Tibial artery (tissue), 4 donors: ENCODE measurements at regions not wholly inside any gene's neighbourhood (a gene's known extent, or its start where the extent isn't known, plus 50 kb on each side); places are given as distances from the start of the nearest gene placed in this dataset.

ENCODE experiments used
- DNase-seq, 2 donors: peaks; one replicate each; pipeline ENCODE4 v3.0.0-alpha.2; 2019
- H3K27ac ChIP-seq, 2 donors: fragments of 200-600 bp; sonication (generic) in 1 of 2; 1 replicate in 1 of 2; 2 replicates in 1 of 2; pipeline ENCODE4 v1.5.1; 2018 to 2019; ENCODE audit warnings: mild to moderate bottlenecking in 1 of 2
- H3K27me3 ChIP-seq, 2 donors: fragments of 200-600 bp; sonication (generic) in 1 of 2; one replicate each; pipeline versions ENCODE4 v1.5.1 to v1.6.0; 2016 to 2019
- H3K36me3 ChIP-seq, 3 donors: fragments of 200-600 bp; sonication (generic) in 2 of 3; one replicate each; pipeline ENCODE4 v1.5.1; 2016 to 2019; ENCODE audit warnings: mild to moderate bottlenecking in 2 of 3
- H3K4me1 ChIP-seq, 4 donors: fragments of 200-600 bp; sonication (generic) in 2 of 4; 1 replicate in 3 of 4; 2 replicates in 1 of 4; pipeline ENCODE4 v1.5.1; 2016 to 2019
- H3K4me3 ChIP-seq, 2 donors: fragments of 200-600 bp; sonication (generic) in 1 of 2; 1 replicate in 1 of 2; 2 replicates in 1 of 2; pipeline ENCODE4 v1.5.1; 2018 to 2019; ENCODE audit warnings: mild to moderate bottlenecking in 2 of 2
- H3K9me3 ChIP-seq, 3 donors: fragments of 200-600 bp; sonication (generic) in 1 of 3; one replicate each; pipeline ENCODE4 v1.5.1; 2016 to 2019
- CTCF ChIP-seq, 2 experiments: fragments of 200-600 bp in 1 of 2; fragments of 450-650 bp in 1 of 2; IDR thresholded peaks; one replicate each; pipeline ENCODE4 v1.5.1; 2017 to 2019; ENCODE audit warnings: antibody characterized with exemption in 2 of 2, mild to moderate bottlenecking in 1 of 2, moderate library complexity in 1 of 2
- intact Hi-C: fragments of 100-400 bp; cut with DNase I; formaldehyde crosslinking; loops from one replicate; pipeline ENCODE4 v1.15.0; 2023; ENCODE audit warnings: low total_unique reads

DNA sequence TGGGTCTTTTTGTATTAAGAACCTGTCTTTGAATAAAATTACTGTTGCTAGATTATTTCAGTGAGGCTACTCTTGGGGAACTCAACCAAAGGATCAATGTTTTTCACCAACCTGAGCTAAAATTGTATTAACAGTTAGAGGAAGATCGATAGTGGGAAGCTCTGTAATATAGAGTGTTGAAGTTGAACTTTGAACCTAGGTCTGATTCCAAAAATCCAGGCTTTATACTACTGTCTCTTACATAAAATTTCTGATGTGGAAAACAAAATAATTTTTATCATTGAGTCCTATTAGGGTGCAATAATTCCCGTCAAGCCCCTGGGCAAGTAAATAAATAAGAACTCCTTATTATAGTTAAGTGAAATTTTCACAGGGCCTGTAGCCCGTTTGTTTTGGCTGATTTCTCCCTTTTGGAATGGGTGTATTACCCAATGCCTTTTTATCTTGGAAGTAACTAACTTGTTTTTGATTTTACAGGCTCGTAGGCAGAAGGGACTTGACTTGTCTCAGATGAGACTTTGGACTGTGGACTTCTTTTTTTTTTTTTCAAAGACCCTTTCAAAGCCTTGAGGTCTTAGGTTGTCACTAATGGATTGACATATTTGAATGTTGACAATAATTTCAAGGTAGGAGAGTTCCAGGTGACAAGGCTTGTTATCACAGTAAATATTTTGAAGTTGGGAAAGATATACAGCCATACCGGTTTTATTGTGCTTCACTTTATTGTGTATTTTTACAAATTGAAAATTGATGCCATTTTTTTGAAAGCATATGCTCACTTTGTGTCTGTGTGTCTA is 276.1 kb downstream of the NFKBIZ start:
- no peaks in the 10 kb centered on the region for H3K27me3 ChIP-seq
- H3K27ac ChIP-seq = peak overlapping the region; percentile 62 to 63
- no peak for TF ChIP-seq CTCF (IDR thresholded peaks at IDR 0.05)
- intact Hi-C loops = no loop called here
- peaks cover 0 to 17% (median 0%) of the 10 kb centered on the region in 3 donors for H3K9me3 ChIP-seq
- peaks cover 0 to 46% (median 17%) of the 10 kb centered on the region in 4 donors for H3K4me1 ChIP-seq
- no peak overlapping the region for H3K4me3 ChIP-seq
- H3K36me3 ChIP-seq = no peaks in the 10 kb centered on the region
- DNase-seq = peak in 1 of 2 donors; percentile 28

DNA sequence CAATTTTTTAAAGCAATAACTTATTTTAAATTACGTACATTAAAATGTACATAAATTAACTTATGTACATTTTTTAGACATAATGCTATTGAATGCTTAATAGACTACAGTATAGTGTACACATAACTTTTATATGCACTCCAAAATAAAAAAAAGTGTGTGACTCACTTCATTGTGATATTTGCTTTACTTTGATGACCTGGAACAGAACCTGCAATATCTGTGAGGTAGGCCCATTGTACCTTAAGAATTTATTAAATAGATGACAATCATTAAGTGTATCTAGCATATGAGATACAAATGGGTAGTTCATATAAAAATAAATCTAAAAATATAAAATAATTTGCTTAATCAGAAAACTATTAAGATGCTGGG is 276.7 kb downstream of the NFKBIZ start:
- H3K27ac ChIP-seq = peak overlapping the region; percentile 62 to 63
- TF ChIP-seq CTCF (IDR thresholded peaks at IDR 0.05) = no peak
- no peak overlapping the region for H3K4me3 ChIP-seq
- peaks cover 0 to 17% (median 0%) of the 10 kb centered on the region in 3 donors for H3K9me3 ChIP-seq
- intact Hi-C loops = no loop called here
- no peak for DNase-seq
- no peaks in the 10 kb centered on the region for H3K36me3 ChIP-seq
- H3K4me1 ChIP-seq = peaks cover 0 to 52% (median 18%) of the 10 kb centered on the region in 4 donors
- no peaks in the 10 kb centered on the region for H3K27me3 ChIP-seq

DNA sequence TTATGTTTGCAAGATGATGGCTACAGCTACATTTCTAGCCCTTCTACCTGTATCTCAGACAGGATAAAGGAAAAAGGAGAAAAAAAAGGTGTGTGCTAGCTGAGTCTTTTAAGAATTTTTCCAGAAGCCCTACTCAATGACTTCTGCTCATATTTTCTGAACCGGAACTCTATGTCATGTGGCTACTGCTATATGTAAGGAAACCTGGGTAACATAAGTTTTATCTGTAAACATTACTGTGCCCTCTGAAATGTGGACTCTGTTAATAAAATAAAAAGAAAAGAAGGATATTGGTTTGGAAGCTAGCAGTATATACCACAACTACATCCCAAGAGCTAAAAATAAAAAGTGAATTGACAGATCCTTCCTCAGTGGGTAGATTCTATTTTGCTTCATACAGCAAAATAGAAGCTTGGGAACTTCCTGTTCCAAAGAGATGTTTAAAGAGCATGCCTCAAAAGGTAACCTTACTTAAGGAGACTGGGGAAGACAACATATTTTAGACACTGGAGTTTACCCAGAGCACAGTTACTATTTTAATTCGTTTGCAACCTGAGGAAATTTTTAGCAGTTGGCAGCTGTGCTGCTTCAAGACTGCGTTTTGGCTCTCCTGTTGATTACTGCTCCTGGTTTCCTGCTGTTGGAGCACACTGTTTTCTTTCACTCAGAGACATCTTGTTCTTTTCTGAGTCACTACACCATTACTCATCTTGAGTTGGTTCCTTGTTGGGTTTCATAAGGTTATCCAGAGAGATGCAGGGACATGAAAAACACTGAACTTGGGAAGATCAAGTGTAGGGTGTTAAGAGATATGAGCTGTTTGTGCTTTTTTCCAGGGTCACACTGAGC is 280.7 kb downstream of the NFKBIZ start:
- TF ChIP-seq CTCF (IDR thresholded peaks at IDR 0.05) = no peak
- peaks cover 0 to 55% (median 8%) of the 10 kb centered on the region in 4 donors for H3K4me1 ChIP-seq
- peak overlapping the region; percentile 82 to 83 for H3K27ac ChIP-seq
- no peaks in the 10 kb centered on the region for H3K36me3 ChIP-seq
- DNase-seq = peak; percentile 54 to 83
- no peaks in the 10 kb centered on the region for H3K27me3 ChIP-seq
- H3K4me3 ChIP-seq = no peak overlapping the region
- intact Hi-C loops = no loop called here
- no peaks in the 10 kb centered on the region for H3K9me3 ChIP-seq

DNA sequence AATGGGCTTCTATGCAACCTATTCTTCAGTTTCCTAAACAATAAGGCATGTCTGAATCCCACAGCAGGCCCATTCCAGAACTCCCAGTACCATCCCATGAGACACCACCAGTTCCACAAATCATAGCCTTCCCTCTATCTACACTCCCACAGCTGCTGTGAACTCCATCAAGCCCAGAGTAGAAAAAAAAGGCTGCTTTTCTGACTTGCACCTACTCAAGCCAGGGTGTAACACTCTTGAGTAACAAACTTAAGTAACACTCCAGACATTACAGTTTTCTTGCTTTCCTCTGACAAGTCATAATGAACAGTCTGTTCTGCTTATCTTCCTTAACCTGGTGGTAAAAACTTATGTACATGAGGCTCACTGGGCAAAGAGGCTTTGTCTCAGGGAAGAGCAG is 283.1 kb downstream of the NFKBIZ start:
- H3K4me3 ChIP-seq = no peak overlapping the region
- DNase-seq = peak in 1 of 2 donors; percentile 55
- no peaks in the 10 kb centered on the region for H3K9me3 ChIP-seq
- H3K4me1 ChIP-seq = peaks cover 0 to 39% (median 7%) of the 10 kb centered on the region in 4 donors
- no peaks in the 10 kb centered on the region for H3K27me3 ChIP-seq
- peak overlapping the region; percentile 62 to 82 for H3K27ac ChIP-seq
- no peak for TF ChIP-seq CTCF (IDR thresholded peaks at IDR 0.05)
- H3K36me3 ChIP-seq = no peaks in the 10 kb centered on the region
- intact Hi-C loops = no loop called here

GRCh38 chr3:102133376-102133775 is 284.1 kb downstream of the NFKBIZ start:
- Histone ChIP-seq H3K36me3 (no peaks in the 10 kb centered on the region), H3K27ac (peak overlapping the region in 1 of 2 donors; percentile 62), H3K9me3 (no peaks in the 10 kb centered on the region), H3K4me3 (no peak overlapping the region), H3K4me1 (peaks cover 0 to 39% (median 7%) of the 10 kb centered on the region in 4 donors), H3K27me3 (no peaks in the 10 kb centered on the region)
- intact Hi-C loops = no loop called here
- no peak for TF ChIP-seq CTCF (IDR thresholded peaks at IDR 0.05)
- no peak for DNase-seq
